Esophagus squamous epithelium (tissue), 4 donors: ENCODE measurements at regions not wholly inside any gene's neighbourhood (a gene's known extent, or its start where the extent isn't known, plus 50 kb on each side); places are given as distances from the start of the nearest gene placed in this dataset.

Source experiments
- CTCF ChIP-seq, 6 experiments: fragments of 450-650 bp in 4 of 6; fragments of 200-600 bp in 2 of 6; sonication (generic) in 2 of 6; IDR thresholded peaks; one replicate each; pipeline ENCODE4 v1.5.1; 2016 to 2019; ENCODE audit warnings: antibody characterized with exemption in 6 of 6, mild to moderate bottlenecking in 4 of 6, moderate library complexity in 4 of 6
- POLR2A ChIP-seq, 4 donors: fragments of 450-650 bp; IDR thresholded peaks; one replicate each; pipeline ENCODE4 v1.6.1; 2017; ENCODE audit warnings: antibody characterized with exemption in 4 of 4, mild to moderate bottlenecking in 4 of 4, moderate library complexity in 3 of 4

- TF ChIP-seq POLR2A (IDR thresholded peaks at IDR 0.05) (no peak), CTCF (IDR thresholded peaks at IDR 0.05) (no peak)
Observed at GRCh38 chr6:55977959-55978665, 102.7 kb upstream of the BMP5 start.
